ENCODE measurements at regions not wholly inside any gene's neighbourhood (a gene's known extent, or its start where the extent isn't known, plus 50 kb on each side); places are given as distances from the start of the nearest gene placed in this dataset.

GRCh38 chr6:9334979-9335378, 899.6 kb upstream of the SLC35B3 start:
- TF ChIP-seq CEBPB (IDR thresholded peaks at IDR 0.05; ENCODE audit: low read depth, low read length), result no peak
- TF ChIP-seq RAD21 (IDR thresholded peaks at IDR 0.05; ENCODE audit: low read length), result no peak
- TF ChIP-seq CTCF (conservative IDR thresholded peaks at IDR 0.05; ENCODE audit: low read depth, low read length), result no peak
- TF ChIP-seq POLR2A (IDR thresholded peaks at IDR 0.05; ENCODE audit: low read depth, low read length), result no peak
- TF ChIP-seq CHD1 (IDR thresholded peaks at IDR 0.05; ENCODE audit: low read depth, low read length), result no peak
- no peak for TF ChIP-seq ELK1 (IDR thresholded peaks at IDR 0.05; ENCODE audit: borderline replicate concordance, low read depth, low read length)
- TF ChIP-seq BHLHE40 (IDR thresholded peaks at IDR 0.05; ENCODE audit: low read depth, low read length), result no peak
- no peak for TF ChIP-seq FOS (IDR thresholded peaks at IDR 0.05; ENCODE audit: low read depth, low read length)
- TF ChIP-seq MAFK (IDR thresholded peaks at IDR 0.05; ENCODE audit: low read depth, low read length), result no peak
- no peak for TF ChIP-seq RCOR1 (IDR thresholded peaks at IDR 0.05; ENCODE audit: insufficient replicate concordance, low read length)
